AG09319 (cell line): ENCODE measurements at regions not wholly inside any gene's neighbourhood (a gene's known extent, or its start where the extent isn't known, plus 50 kb on each side); places are given as distances from the start of the nearest gene placed in this dataset.

Experiments
- DNase-seq: peaks from one replicate; pipeline ENCODE4 v3.0.0-alpha.2; 2010; ENCODE audit warnings: low read depth; ENCODE audit errors: extremely low read depth
- TF ChIP-seq, protein P1 (sequence below): IDR thresholded peaks from 2 replicates; pipeline ENCODE4 v1.5.1; 2011; ENCODE audit warnings: low read depth, mild to moderate bottlenecking, inconsistent platforms, low read length, moderate library complexity

DNA sequence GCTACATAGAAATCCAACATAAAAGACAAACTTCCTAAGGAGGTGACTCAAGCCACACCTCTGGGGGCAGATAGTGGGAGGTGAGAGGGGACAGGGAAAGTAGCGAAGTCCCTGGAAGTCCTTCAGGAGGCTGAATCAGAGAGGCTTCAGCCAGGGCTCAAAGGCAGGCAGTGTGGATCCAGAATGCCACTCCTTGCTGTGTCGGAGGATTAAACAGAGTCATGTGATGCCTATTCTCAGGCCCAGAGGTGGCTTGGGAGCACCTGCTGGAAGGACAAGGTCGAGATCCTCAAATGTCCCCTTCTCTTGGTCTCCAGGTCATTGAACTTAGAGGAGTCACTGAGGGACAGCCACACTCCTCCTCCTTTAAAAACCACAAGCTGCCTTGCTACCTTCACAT, 391.1 kb downstream of the SOX9 start:
- TF ChIP-seq, protein P1, sequence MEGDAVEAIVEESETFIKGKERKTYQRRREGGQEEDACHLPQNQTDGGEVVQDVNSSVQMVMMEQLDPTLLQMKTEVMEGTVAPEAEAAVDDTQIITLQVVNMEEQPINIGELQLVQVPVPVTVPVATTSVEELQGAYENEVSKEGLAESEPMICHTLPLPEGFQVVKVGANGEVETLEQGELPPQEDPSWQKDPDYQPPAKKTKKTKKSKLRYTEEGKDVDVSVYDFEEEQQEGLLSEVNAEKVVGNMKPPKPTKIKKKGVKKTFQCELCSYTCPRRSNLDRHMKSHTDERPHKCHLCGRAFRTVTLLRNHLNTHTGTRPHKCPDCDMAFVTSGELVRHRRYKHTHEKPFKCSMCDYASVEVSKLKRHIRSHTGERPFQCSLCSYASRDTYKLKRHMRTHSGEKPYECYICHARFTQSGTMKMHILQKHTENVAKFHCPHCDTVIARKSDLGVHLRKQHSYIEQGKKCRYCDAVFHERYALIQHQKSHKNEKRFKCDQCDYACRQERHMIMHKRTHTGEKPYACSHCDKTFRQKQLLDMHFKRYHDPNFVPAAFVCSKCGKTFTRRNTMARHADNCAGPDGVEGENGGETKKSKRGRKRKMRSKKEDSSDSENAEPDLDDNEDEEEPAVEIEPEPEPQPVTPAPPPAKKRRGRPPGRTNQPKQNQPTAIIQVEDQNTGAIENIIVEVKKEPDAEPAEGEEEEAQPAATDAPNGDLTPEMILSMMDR, result no peak
- no peak for DNase-seq

DNA sequence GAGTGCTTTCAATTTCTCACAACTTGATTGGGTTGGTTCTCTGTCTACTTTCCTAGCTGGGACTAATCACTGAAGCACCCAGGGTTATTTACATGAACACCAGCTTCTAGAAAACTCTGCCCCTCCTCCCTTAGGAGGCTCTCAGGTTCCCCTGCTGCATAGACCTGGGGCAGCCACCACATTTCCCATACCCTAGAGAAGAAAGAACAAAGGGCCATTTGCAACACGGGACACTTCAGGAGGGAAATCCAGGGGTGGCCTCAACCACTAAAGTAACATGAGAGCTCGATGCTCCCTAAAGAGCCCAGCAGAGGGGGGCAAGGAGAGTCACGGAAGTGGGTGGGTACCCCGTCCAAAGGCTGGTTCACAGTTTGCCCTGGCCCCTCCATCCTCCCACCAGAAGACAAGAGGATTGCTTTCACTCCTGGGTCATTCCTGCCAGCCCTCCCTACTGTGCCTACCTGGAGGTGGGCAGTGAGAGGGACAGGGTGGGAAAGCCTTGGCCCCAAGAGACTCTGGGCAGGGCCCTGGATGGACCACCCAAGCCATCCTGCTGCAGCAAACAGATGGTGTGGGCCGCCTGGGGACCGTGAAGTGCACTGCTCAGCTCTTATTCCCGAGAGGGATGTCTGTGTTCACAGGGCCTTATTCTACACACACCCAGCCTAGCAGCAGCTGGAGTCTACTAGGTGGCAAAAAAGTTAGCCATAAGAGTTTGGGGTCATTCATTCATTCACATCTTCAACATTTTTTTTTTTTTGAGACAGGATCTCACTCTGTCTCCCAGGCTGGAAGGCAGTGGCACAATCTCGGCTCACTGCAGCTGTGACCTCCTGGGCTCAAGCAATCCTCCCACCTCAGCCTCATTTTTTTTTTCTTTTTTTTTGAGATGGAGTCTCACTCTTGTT, 392.1 kb downstream of the SOX9 start:
- DNase-seq, result no peak
- TF ChIP-seq, protein P1, result no peak

DNA sequence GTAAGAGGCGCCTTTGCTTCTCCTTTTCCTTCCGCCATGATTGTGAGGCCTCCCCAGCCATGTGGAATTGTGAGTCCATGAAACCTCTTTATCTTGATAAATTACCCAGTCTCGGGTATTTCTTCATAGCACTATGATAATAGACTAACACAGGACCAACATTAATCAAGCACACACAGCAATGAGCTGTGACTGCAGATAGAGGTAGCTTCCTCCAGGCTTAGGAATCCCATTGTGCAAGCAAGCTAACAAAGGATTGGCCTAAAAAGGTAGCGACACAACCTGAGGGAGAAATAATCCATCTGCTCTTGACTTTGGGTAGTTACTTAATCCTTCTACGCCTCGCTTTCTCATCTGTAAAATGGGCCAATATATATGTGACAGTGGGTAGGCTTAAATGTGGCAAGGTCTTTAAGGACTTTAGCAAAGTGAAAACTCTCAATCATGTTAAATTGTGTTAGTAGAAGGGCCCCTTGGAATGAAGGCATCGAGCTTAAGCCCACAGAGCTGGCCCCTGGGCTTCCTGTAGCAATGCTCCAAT, 393.6 kb downstream of the SOX9 start:
- DNase-seq, result no peak
- TF ChIP-seq, protein P1, result no peak

DNA sequence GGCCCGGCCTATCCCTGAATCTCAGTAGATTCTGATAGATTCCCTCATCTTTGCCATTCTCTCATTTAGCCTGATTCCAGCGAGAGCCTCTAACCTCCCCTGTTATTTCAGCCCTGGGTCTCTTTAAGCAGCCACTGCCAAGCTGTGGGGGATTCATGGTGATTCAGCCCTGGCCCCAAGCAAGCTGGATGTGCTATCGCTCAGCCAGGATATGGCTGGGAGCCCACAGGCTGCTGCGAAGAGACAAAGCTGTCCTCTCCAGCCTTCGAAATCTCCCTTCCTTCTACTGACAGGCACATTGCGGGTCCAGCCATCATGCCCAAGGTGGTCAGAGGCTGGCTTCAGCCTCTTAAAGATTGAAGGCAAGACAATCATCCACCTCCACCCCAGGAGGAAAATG, 394.1 kb downstream of the SOX9 start:
- TF ChIP-seq, protein P1, result no peak
- no peak for DNase-seq

DNA sequence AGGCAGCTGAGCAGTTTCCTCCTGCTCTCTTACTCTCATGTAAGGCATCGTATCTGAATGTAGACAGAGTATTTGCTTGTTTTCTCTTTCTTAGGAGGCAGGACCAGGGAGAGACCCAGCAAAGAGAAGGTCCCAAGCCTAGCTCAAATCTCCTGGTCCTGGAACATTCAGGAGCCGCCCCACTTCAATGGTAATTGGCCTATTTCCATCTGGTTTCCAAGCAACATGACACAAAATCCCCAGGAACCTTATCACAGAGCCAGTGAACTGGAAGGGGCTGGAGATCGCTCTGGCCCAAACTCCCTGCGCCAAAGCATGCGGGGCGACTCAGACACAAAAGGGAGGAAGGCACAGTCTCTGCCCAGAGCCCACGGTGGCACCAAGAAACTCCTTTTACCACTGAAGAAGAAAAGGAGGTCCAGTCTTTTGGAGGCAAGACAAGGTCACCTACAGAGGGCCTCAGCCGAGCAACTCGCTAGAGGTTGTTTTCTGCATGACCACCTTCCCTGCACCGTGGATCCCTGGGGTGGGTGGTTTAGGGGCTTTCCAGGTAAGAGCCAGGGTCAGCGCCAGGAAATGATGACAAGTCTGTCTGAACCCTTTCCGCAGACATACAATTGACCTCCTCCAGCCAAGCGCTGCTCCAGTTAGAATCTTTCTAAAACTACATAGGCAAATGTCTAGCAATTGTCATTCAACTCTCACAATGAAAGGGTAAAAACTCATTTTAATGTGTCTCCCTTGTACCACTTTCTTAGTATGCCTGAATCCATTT, 394.7 kb downstream of the SOX9 start:
- no peak for DNase-seq
- TF ChIP-seq, protein P1, result no peak

DNA sequence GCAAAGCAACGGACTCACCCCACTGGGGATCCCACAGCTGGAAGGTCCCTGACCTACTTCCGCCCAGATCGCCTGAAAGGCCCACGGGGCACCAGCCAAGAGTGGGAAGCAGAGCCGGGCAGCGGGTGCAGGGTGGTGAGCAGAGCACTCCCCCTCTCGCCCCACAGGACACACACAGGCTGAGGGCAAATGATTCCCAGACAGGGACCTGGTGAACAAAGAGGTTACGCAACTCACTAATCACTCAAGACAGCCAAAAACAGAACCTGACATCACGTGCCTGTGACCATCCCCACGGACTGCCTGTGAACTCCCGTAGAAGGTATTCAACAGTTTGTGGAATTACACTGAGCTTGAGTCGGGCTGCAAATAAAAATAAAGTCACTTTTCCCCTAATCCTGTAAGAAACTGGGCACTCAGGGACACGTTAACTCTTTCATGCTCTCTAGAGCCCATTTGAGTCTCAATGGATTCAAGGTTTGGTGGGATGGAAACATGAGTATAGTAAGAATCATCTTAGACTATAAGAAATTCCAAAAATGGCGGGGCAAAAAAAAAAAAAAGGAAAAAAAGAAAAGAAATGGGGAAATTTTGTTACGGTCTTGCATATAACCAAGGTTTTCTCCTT, 396.1 kb downstream of the SOX9 start:
- DNase-seq, result no peak

More for the DNA sequence above, 396.1 kb downstream of the SOX9 start:
- TF ChIP-seq, protein P1, result no peak
